ENCODE measurements at regions not wholly inside any gene's neighbourhood (a gene's known extent, or its start where the extent isn't known, plus 50 kb on each side); places are given as distances from the start of the nearest gene placed in this dataset.

DNA sequence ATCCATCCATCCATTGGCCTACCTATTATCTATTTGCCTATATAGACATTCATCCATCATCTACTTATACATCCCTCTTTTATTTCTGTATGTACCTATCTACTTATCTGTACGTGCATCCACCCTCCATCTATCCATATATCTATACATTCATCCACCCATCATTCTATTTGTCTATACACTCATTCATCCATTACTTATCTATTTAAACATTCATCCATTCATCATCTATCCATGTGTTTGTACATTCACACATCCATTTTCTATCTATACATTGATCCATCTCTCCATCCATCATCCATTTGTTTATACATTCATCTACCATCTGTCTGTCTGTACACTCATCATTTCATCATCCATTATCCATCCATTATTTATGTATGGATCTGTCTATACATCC is 365.7 kb upstream of the RBFOX1 start:
- H3K27me3 ChIP-seq (ENCODE audit: control insufficient read depth, low read length) = no peaks in the 10 kb centered on the region

DNA sequence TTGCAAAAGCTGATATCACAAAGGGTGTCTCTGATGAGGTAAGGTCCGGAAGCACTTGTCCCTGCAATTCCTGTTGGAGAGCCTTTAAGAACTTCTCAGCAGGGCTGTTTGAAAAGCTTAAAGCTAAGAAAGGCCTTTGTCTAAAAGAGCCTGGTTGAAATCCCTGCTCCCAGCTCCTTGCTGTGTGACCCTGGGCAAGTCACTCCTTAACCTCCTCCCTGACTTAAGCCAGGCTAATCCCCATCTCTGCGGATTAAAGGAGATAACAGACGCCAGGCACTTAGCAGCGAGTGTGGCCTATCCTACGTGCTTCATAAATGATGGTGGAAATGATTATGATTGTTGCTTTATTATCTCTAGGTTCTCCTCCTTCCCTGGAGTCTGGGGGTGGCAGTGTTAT is 368.0 kb upstream of the RBFOX1 start:
- Histone ChIP-seq H3K79me2 (ENCODE audit: control insufficient read depth, low read length) (no peaks in the 10 kb centered on the region), H3K27ac (ENCODE audit: low read depth, low read length) (no peak overlapping the region), H3K36me3 (ENCODE audit: control insufficient read depth, low read length) (no peaks in the 10 kb centered on the region), H3K4me1 (ENCODE audit: control insufficient read depth, low read length) (no peaks in the 10 kb centered on the region), H3F3A (ENCODE audit: control insufficient read depth, insufficient read depth) (no peaks in the 10 kb centered on the region), H4K20me1 (ENCODE audit: control insufficient read depth, insufficient read depth, low read depth, low read length) (no peaks in the 10 kb centered on the region), H3K27me3 (ENCODE audit: control insufficient read depth, low read length) (no peaks in the 10 kb centered on the region), H3K9me2 (replicated peaks; ENCODE audit: control insufficient read depth, low read length) (no peaks in the 10 kb centered on the region), H3K4me3 (ENCODE audit: low read length) (no peak overlapping the region), H3K4me2 (ENCODE audit: low read length) (no peak overlapping the region), H3K9me3 (ENCODE audit: control insufficient read depth, insufficient read depth, low read length) (no peaks in the 10 kb centered on the region; the same call in 1 of the 2 replicates)
- TF ChIP-seq EZH2phosphoT487 (IDR thresholded peaks at IDR 0.05; ENCODE audit: borderline replicate concordance, low read length) = no peak
- TF ChIP-seq, protein P1, sequence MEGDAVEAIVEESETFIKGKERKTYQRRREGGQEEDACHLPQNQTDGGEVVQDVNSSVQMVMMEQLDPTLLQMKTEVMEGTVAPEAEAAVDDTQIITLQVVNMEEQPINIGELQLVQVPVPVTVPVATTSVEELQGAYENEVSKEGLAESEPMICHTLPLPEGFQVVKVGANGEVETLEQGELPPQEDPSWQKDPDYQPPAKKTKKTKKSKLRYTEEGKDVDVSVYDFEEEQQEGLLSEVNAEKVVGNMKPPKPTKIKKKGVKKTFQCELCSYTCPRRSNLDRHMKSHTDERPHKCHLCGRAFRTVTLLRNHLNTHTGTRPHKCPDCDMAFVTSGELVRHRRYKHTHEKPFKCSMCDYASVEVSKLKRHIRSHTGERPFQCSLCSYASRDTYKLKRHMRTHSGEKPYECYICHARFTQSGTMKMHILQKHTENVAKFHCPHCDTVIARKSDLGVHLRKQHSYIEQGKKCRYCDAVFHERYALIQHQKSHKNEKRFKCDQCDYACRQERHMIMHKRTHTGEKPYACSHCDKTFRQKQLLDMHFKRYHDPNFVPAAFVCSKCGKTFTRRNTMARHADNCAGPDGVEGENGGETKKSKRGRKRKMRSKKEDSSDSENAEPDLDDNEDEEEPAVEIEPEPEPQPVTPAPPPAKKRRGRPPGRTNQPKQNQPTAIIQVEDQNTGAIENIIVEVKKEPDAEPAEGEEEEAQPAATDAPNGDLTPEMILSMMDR (IDR thresholded peaks at IDR 0.05; ENCODE audit: low read depth, low read length, poor library complexity, severe bottlenecking) = no peak

More for the DNA sequence above, 365.7 kb upstream of the RBFOX1 start:
- no peaks in the 10 kb centered on the region for H3F3A ChIP-seq (ENCODE audit: control insufficient read depth, insufficient read depth)
- no peaks in the 10 kb centered on the region for H3K9me2 ChIP-seq (replicated peaks; ENCODE audit: control insufficient read depth, low read length)
- TF ChIP-seq, protein P1 (IDR thresholded peaks at IDR 0.05; ENCODE audit: low read depth, low read length, poor library complexity, severe bottlenecking) = no peak
- no peak for TF ChIP-seq EZH2phosphoT487 (IDR thresholded peaks at IDR 0.05; ENCODE audit: borderline replicate concordance, low read length)
- H3K4me2 ChIP-seq (ENCODE audit: low read length) = no peak overlapping the region
- no peaks in the 10 kb centered on the region for H3K4me1 ChIP-seq (ENCODE audit: control insufficient read depth, low read length)
- no peaks in the 10 kb centered on the region for H3K36me3 ChIP-seq (ENCODE audit: control insufficient read depth, low read length)
- no peak overlapping the region for H3K4me3 ChIP-seq (ENCODE audit: low read length)
- H3K9me3 ChIP-seq (ENCODE audit: control insufficient read depth, insufficient read depth, low read length) = no peaks in the 10 kb centered on the region; the same call in 1 of the 2 replicates
- H4K20me1 ChIP-seq (ENCODE audit: control insufficient read depth, insufficient read depth, low read depth, low read length) = no peaks in the 10 kb centered on the region
- no peak overlapping the region for H3K27ac ChIP-seq (ENCODE audit: low read depth, low read length)
- H3K79me2 ChIP-seq (ENCODE audit: control insufficient read depth, low read length) = no peaks in the 10 kb centered on the region

DNA sequence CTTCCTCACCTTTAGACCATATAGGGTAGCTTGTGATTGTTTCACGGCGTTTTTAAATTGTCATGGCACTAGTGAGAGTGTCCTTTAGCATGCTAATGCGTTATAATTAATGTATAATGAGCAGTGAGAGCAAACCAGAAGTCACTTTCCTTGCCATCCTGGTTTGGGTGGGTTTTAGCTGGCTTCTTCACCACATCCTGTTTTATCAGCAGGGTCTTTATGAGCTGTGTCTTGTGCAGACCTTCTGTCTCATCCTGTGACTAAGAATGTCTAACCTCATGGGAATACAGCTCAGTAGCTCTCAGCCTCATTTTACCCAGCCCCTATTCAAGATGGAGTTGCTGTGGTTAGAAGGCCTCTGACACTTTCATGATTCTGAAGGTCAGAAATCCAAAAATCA is 370.9 kb upstream of the RBFOX1 start:
- Histone ChIP-seq H3K27ac (ENCODE audit: low read depth, low read length) (no peak overlapping the region), H3K9me3 (ENCODE audit: control insufficient read depth, insufficient read depth, low read length) (no peaks in the 10 kb centered on the region; the same call in 1 of the 2 replicates), H3K27me3 (ENCODE audit: control insufficient read depth, low read length) (no peaks in the 10 kb centered on the region), H3K9me2 (replicated peaks; ENCODE audit: control insufficient read depth, low read length) (no peaks in the 10 kb centered on the region), H3K4me2 (ENCODE audit: low read length) (no peak overlapping the region), H3K4me3 (ENCODE audit: low read length) (no peak overlapping the region), H3K36me3 (ENCODE audit: control insufficient read depth, low read length) (no peaks in the 10 kb centered on the region), H3K4me1 (ENCODE audit: control insufficient read depth, low read length) (no peaks in the 10 kb centered on the region), H3K79me2 (ENCODE audit: control insufficient read depth, low read length) (no peaks in the 10 kb centered on the region), H4K20me1 (ENCODE audit: control insufficient read depth, insufficient read depth, low read depth, low read length) (no peaks in the 10 kb centered on the region), H3F3A (ENCODE audit: control insufficient read depth, insufficient read depth) (no peaks in the 10 kb centered on the region)
- no peak for TF ChIP-seq EZH2phosphoT487 (IDR thresholded peaks at IDR 0.05; ENCODE audit: borderline replicate concordance, low read length)
- TF ChIP-seq, protein P1 (IDR thresholded peaks at IDR 0.05; ENCODE audit: low read depth, low read length, poor library complexity, severe bottlenecking) = no peak
